GM21825 (cell line): ENCODE measurements at regions not wholly inside any gene's neighbourhood (a gene's known extent, or its start where the extent isn't known, plus 50 kb on each side); places are given as distances from the start of the nearest gene placed in this dataset.

Experiments
- ATAC-seq: cut with Tn5 transposase; IDR thresholded peaks from one replicate; pipeline ENCODE4 v1.9.1; 2021; ENCODE audit warnings: mild to moderate bottlenecking, moderate library complexity; ENCODE audit not compliant: unreplicated experiment

DNA sequence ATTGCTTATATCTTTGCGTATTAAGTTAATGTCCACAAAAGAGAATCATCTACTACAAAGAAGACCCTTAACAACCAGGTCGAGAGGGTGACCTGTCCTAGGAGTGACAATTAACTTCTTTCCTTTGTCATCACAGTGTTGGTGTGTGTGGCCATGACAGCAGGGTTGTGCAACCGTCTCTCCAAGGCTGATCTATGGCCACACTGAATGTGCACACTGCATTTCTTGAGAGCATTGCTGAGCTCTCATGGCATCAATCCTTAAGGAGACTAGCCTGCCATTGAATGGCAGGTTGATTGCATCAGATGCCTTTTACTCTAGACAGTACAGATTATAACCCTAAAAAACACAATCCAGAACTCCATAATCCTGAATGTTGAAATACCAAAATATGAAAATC lies 86.5 kb upstream of the OLFM3 start:
- no peak for ATAC-seq

DNA sequence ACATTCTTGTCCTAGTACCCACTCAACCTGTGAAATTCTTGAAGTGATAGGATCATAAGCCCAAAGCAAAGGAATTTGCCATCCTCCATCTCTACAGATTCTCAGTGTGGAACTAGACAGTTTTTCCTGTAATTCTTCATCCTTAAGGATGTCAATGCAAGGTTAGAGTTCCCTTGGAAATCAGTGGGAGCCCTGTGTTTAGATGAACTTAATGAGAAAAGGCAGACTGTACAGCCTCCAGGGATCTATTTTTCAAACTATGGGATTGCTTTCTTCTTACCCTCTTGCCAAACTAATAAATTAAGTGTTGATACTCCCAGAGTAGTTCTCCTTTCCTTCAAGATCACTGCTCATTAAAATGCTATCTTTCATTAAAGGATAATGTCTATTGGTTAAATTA lies 78.1 kb upstream of the OLFM3 start:
- no peak for ATAC-seq

DNA sequence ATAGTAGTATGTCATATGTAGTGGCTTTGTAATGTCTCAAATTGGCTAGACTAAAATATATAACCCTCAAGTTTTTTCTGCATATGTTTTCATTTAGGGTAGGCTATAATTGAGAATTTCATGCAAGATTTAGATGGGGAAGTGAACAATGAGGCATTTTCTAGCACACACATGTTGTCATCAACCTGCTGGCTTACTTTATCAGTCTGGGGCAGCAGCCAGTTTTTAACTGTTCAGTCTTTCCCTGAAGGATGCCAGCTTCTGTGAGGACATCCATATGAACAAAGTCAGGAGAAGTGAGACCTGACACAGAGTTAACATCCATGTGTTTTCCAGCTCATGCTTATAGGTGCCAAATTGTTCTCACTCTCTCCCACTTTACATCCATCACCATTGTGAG lies 74.7 kb upstream of the OLFM3 start:
- no peak for ATAC-seq

DNA sequence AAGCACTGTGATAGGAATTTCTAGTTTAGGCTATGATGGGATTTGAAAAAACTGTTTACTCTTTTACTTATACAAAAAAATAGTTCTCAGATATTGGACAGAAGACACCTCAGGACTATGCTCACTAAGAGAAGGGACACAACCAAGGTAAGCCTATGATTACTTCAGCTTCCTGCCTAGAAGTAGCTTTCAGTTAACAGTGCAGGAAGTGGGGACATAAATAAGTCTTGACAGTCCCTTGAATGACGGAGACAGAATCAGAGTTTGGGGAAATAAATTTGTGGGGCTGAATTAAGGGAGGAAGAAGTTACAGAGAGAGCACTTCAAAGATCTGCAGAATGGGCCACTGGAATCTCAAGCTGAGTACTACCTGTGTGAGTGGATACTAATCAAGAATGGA lies 53.8 kb upstream of the OLFM3 start:
- no peak for ATAC-seq

DNA sequence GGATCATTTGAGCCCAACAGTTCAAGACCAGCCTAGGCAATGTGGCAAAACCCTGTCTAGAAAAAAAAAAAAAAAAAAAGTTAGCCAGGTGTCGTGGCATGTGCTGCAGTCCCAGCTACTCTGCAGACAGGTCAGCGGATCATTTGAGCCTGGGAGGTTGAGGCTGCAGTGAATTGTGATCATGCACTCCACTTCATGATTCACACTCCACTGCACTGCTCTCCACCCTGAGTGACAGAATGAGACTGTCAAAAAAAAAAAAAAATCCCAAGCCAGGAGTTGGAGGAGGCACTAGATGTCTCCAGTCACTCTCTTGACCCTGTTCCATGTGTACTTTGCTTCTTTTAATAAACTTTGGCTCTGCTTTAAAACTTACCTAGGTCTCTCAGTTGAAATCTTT lies 51.0 kb upstream of the OLFM3 start:
- no peak for ATAC-seq
